ENCODE measurements at regions not wholly inside any gene's neighbourhood (a gene's known extent, or its start where the extent isn't known, plus 50 kb on each side); places are given as distances from the start of the nearest gene placed in this dataset.

DNA sequence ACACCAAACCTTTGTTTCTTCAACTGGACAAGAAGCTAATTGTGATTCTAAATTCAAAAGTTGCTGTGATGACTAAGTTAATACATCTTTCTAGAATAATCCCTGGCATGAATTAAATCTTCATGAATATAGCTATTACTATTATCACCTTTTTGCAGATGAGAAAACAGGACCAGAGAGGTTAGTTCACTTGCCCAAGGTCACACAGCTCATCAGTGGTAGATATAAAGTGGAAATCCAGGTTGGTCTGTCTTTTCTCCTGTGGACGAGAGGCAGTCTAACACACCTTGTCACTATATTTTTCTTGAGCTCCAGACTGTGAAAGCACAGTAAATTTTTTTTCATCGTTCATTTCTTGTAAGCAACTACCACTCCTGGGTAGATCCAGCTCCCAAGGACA is 247.6 kb upstream of the LRTM1 start:
- Mint-ChIP-seq H3K4me1 (ENCODE audit: unreplicated experiment) (peaks cover 10% of the 10 kb centered on the region), H3K9me3 (peaks cover 6% of the 10 kb centered on the region), H3K36me3 (peaks cover under 1% of the 10 kb centered on the region), H3K4me3 (no peak overlapping the region), H3K27ac (no peak overlapping the region), H3K27me3 (no peaks in the 10 kb centered on the region)
- DNase-seq (ENCODE audit: extremely low spot score, unreplicated experiment), result no peak
- TF ChIP-seq, protein P1, sequence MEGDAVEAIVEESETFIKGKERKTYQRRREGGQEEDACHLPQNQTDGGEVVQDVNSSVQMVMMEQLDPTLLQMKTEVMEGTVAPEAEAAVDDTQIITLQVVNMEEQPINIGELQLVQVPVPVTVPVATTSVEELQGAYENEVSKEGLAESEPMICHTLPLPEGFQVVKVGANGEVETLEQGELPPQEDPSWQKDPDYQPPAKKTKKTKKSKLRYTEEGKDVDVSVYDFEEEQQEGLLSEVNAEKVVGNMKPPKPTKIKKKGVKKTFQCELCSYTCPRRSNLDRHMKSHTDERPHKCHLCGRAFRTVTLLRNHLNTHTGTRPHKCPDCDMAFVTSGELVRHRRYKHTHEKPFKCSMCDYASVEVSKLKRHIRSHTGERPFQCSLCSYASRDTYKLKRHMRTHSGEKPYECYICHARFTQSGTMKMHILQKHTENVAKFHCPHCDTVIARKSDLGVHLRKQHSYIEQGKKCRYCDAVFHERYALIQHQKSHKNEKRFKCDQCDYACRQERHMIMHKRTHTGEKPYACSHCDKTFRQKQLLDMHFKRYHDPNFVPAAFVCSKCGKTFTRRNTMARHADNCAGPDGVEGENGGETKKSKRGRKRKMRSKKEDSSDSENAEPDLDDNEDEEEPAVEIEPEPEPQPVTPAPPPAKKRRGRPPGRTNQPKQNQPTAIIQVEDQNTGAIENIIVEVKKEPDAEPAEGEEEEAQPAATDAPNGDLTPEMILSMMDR (conservative IDR thresholded peaks at IDR 0.05), result no peak

DNA sequence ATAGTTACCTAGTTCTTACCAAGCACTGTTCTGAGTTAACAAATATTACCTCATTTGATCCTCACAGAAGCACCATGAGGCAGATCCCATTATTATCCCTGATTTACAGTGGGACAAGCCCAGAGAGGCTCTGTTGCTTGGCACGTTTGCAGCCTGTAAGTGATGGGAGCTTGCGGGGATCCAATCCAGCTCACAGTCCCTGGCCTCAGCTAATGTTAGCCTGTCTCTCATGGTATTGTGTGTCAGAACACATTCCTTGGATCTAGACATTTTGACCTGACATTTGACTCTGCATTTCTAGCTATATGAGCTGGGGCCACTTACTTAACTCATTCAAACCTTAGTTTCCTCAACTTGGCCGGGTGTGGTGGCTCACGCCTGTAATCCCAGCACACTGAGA is 246.9 kb upstream of the LRTM1 start:
- Mint-ChIP-seq H3K27me3 (no peaks in the 10 kb centered on the region), H3K4me3 (no peak overlapping the region), H3K9me3 (peaks cover 6% of the 10 kb centered on the region), H3K27ac (no peak overlapping the region), H3K36me3 (no peaks in the 10 kb centered on the region), H3K4me1 (ENCODE audit: unreplicated experiment) (peaks cover 16% of the 10 kb centered on the region)
- no peak for DNase-seq (ENCODE audit: extremely low spot score, unreplicated experiment)
- TF ChIP-seq, protein P1 (conservative IDR thresholded peaks at IDR 0.05), result no peak

DNA sequence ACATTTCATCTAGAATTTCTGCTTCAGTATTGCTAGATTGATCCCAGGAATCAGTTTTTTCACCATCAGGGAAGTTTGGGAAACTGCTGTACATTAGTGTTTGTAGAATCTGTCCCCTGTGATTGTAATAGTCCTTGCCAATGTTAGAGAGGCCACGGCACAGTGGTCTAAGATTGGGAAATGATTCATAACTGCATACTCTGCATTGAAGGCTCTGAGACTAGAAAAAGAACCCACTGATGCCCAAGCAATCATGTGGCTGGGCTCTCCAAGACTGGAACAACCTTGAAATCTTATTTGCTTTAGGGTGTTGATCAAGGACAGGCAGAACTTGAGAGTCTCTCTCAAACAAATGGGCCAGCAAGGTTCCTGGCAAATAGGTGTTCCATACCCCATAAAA is 245.6 kb upstream of the LRTM1 start:
- DNase-seq (ENCODE audit: extremely low spot score, unreplicated experiment), result no peak
- Mint-ChIP-seq H3K4me1 (ENCODE audit: unreplicated experiment) (peaks cover 17% of the 10 kb centered on the region), H3K4me3 (no peak overlapping the region), H3K27ac (no peak overlapping the region), H3K27me3 (no peaks in the 10 kb centered on the region), H3K36me3 (no peaks in the 10 kb centered on the region), H3K9me3 (peaks cover 6% of the 10 kb centered on the region)
- TF ChIP-seq, protein P1 (conservative IDR thresholded peaks at IDR 0.05), result no peak

DNA sequence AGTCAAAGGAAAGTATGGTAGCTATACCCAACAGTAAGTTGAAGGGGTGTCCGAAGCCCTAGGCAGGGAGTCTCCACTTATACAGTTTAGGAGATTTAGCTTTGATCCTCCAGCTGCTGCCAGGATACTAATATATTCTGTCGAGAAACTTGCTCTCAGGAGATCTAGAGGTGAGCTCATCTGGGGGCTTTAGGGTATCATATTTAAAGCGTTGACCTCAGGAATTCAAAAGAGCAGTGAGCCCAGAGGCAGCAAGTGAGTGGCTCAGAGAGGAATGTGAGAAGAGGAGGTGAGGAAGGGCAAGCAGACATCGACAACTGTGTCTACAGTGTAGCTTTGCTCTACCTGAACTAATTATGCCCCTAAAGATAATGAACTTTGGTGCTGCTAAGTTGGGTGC is 245.1 kb upstream of the LRTM1 start:
- Mint-ChIP-seq H3K27ac (no peak overlapping the region), H3K4me3 (no peak overlapping the region), H3K27me3 (peaks cover under 1% of the 10 kb centered on the region), H3K36me3 (no peaks in the 10 kb centered on the region), H3K4me1 (ENCODE audit: unreplicated experiment) (peaks cover 15% of the 10 kb centered on the region), H3K9me3 (peaks cover 6% of the 10 kb centered on the region)
- TF ChIP-seq, protein P1 (conservative IDR thresholded peaks at IDR 0.05), result no peak
- DNase-seq (ENCODE audit: extremely low spot score, unreplicated experiment), result no peak

DNA sequence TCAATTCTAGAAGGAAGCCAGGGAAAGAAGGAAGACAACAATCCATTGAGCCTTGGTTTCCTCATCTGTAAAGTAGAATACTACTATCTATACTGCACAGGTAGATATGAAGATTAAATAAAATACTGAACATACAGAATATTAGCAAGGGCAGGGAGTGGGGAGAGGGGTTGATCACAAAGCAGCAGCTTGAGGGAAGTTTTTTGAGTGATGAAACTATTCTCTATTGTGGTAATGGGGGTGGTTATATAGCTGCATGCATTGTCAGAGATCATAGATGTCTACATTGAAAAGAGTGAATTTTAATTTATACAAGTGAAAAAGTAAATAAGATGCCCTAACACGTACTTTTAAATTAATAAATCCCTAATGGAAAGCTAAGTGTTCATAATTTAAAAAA is 242.6 kb upstream of the LRTM1 start:
- Mint-ChIP-seq H3K4me1 (ENCODE audit: unreplicated experiment) (peaks cover 16% of the 10 kb centered on the region), H3K27ac (no peak overlapping the region), H3K9me3 (peaks cover 6% of the 10 kb centered on the region), H3K4me3 (no peak overlapping the region), H3K27me3 (peaks cover 4% of the 10 kb centered on the region), H3K36me3 (no peaks in the 10 kb centered on the region)
- DNase-seq (ENCODE audit: extremely low spot score, unreplicated experiment), result no peak
- TF ChIP-seq, protein P1 (conservative IDR thresholded peaks at IDR 0.05), result no peak

DNA sequence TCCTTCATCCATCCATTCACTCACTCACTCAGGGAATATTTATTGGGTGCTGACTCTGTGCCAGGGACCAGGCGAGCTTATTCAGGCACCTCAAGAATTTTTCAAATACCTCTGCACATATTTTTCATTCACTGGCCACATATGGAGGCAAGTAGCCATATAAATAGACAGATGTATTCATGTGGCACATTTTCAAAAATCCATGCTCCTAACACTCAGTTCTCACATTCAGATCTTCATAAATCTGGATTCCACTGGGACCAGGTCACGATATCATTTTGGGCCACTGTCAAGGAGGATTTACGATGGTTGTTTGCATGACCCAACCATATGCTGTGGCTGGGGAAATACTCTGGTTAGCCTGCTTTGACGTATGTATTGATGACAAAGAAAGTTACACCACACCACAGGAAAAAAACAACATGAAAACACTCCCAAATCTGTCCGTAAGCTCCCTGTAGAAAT is 241.8 kb upstream of the LRTM1 start:
- H3K4me3 Mint-ChIP-seq, result no peak overlapping the region
- peaks cover 6% of the 10 kb centered on the region for H3K9me3 Mint-ChIP-seq
- H3K27ac Mint-ChIP-seq, result no peak overlapping the region
- no peaks in the 10 kb centered on the region for H3K36me3 Mint-ChIP-seq
- DNase-seq (ENCODE audit: extremely low spot score, unreplicated experiment), result no peak
- peaks cover 4% of the 10 kb centered on the region for H3K27me3 Mint-ChIP-seq
- H3K4me1 Mint-ChIP-seq (ENCODE audit: unreplicated experiment), result peaks cover 16% of the 10 kb centered on the region
- TF ChIP-seq, protein P1 (conservative IDR thresholded peaks at IDR 0.05), result no peak
